GF-D8 (cell line): ENCODE measurements at regions not wholly inside any gene's neighbourhood (a gene's known extent, or its start where the extent isn't known, plus 50 kb on each side); places are given as distances from the start of the nearest gene placed in this dataset.

Experiments
- DNase-seq: peaks from one replicate; lab custom pipeline; 2025; lab: John Stamatoyannopoulos, UW

DNA sequence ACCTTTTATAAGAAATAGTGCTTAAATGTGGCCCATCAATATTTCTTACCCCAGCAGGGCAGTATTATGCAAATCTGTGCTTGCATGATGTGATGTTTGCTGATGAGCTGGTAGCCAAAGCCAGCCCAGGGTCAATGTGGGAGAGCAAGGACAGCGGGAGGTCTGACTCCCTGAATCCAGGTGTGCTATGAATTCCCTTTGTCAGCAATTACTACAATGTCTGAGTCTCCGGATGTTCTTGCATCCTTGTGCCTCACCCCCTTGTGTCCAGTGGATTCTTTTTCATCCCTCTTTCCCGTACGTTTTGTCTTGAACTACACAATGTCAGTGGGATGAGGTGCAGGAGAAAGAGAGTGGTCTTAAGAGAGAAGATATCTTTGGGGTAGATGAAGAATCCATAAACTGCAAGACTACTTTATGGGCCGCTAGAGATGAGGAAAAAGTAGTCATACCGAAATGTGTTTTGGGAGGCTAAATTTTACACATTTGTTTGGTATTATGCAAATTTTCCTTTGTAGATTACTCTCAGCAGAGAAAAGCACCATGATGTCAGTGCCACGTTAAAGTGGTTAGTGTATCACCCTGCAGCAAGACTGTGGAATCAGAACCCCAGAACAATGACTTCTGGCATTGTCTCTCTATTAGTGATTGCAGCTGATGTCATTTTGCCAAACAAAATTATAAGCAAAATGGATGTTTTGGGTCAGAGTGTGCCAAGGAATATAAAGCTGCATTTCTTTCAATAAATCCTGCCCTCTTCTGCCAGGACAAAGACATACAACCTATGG, 53.5 kb upstream of the TSHZ3 start:
- no peak for DNase-seq

- DNase-seq: no peak
Observed at GRCh38 chr19:31406106-31406505, 56.9 kb upstream of the TSHZ3 start.

DNA sequence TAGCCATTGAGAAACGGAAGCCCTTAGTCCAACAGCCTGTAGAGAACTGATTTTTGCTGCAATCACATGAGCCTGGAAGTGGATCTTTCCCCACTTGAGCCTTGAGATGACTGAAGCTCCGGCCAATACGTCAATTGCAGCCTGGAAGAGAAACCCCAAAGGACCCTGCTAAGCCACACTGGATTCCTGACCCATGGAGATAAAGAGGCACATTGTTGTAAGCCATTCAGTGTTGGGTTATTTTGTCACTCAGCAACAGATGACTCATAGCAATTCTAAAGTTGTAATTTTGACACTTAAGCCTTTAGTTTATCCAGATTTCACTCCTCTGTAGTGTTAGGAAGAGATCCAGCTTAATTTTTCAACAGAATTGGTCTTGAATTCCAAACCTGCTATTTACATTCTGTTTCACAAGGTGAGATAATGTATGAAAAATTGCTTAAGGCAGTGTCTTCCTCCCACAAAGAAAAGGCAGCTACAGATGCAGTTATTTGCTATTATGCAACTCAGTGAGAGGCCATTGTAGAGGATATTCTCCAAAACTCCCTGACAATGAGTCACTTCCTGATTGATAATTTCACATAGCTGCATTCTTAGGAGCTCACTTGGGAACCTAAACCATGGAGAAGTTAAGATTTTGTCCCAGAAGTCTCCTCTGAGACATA, 59.4 kb upstream of the TSHZ3 start:
- DNase-seq: no peak

DNA sequence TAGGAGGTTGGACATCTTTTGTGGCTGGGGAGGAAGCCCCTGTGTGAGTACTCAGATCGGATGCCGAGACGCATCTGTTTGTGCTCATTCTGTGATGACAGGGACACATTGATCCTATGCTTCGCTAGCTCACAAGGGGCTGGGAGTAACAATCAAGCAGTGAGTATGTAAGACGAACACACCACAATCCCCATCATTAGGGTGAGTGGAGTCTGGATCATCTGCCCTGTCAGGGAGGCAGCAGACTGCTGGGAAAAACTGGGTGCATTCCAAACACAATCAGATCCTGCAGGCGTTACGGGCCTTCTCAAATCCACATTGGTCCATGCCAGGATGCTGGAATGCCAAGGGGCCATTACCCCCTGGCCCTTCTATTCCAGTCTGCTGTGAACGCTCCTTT, 64.1 kb upstream of the TSHZ3 start:
- DNase-seq: no peak

DNA sequence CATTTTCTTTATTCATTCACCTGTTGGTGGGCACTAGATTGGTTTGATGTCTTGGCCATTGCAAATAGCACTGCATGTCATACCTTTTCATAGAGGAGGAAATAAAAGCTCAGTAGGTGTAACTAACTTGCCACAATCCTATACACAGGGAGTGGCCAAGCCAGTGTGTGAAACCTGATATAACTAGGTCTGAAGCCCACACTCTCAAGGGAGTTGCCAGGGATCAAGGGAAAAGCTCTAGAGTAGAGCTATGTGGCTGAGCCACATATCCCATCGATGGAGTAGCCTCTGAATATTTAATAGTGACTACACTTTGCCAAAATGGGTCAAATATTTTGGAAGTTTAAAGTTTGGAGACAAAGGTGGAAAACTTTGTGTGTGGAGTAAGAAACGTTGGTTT, 66.1 kb upstream of the TSHZ3 start:
- no peak for DNase-seq

- no peak for DNase-seq
Observed at GRCh38 chr19:31416548-31416947, 67.3 kb upstream of the TSHZ3 start.

GRCh38 chr19:31418055-31418454, 68.8 kb upstream of the TSHZ3 start:
- DNase-seq: no peak

GRCh38 chr19:31418692-31419430, 69.6 kb upstream of the TSHZ3 start:
- DNase-seq: no peak

DNA sequence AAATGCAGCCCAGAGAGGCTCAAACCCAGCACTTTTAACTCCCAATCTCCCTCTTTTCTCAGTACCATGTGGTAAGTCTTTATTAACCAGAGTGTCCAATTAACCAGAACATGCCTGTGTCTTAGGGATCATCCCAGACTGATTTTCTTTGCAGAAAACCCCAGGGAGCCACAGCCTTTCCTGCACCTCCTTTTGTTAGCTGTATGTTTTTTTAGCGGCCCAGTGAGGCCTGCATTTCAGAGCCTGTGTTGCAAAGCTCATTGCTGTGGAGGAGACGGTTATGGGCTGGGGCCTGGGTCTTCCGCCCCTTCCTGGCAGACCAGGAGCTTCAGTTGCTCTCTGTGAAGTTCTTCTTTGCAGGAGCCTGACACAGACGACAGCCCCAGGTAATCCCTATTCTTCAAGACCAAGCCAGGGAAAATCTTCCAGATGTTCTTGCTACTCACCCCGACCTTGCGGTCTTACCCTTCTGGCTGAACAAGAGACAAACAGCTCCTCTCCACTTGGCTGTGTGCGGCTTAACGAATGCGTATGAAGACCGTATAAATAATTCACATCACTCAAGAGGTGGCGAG, 70.7 kb upstream of the TSHZ3 start:
- no peak for DNase-seq

DNA sequence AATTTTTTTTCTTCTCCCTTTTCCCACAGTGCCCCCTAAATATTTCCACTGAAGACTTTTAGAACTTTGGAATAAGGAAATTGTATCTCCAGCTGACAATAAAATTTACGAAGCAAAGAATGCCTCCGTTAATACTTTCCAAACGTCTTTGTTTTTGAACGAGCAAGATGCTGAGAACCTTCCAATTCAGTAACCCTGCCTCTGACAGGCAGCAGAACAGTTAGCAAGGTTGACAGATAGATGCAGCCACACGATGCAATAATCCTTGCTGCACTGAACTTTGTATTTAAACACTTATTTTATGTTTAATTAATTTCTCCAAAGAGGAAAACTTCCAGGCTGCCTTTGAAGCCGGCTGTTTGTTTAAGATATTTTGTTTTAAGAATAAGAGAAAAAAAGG, 71.8 kb upstream of the TSHZ3 start:
- no peak for DNase-seq

DNA sequence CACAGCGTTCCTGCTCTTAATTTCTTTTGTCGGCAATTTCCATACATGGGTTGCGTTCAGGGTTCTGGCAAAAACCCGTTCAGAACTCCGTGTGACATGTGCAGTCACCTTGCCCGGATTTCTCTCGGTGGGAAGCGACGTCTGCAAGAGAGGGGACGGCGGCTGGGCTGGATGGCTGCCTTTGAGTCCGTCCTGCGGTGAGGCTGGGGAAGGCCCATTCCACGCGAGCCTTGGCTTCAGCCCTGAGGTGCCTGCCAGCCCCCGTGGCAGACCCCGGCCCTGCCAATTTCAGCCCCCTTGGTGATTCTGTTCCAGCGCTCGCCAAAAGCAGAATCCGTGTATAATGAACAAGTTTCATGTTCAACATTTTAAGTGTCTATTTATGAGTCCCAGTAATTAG, 72.6 kb upstream of the TSHZ3 start:
- no peak for DNase-seq

GRCh38 chr19:31423896-31424295, 74.7 kb upstream of the TSHZ3 start:
- no peak for DNase-seq

- no peak for DNase-seq
Observed at GRCh38 chr19:31424861-31425620, 75.8 kb upstream of the TSHZ3 start.

- no peak for DNase-seq
Observed at GRCh38 chr19:31427857-31428256, 78.6 kb upstream of the TSHZ3 start.

- DNase-seq: no peak
Observed at GRCh38 chr19:31430381-31430780, 81.1 kb upstream of the TSHZ3 start.

GRCh38 chr19:31432201-31432810, 83.1 kb upstream of the TSHZ3 start:
- no peak for DNase-seq

DNA sequence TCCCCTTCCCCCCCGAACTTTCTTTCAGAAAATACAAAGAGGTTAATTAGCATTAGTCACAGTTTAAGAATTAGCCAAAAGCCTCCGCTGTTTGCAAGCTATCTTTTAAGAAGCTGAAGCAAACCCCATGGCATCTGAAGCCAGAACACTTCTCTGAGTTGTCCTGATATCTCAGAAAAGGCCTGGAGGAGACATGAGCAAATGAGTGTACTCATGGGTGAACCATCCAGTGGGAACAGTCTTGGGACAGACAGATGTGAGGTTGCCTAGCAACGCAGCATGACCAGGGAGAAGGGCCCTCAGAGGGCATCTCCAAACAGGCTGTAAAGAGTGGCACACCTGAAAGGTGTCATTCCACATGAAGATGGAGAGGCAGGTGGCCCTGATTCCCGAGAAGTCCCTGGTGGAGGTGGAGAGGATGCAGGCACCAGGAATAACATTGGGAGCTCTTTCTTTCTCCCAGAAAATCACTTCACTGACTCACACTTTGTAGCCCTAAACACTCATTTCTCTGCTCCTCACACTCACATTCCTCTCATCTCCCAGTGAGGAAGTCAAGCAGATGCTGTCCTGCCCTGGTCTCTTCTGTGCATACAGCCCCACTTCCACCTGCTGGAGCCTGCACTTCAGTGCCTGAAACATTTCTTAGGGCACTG, 87.0 kb upstream of the TSHZ3 start:
- DNase-seq: no peak

DNA sequence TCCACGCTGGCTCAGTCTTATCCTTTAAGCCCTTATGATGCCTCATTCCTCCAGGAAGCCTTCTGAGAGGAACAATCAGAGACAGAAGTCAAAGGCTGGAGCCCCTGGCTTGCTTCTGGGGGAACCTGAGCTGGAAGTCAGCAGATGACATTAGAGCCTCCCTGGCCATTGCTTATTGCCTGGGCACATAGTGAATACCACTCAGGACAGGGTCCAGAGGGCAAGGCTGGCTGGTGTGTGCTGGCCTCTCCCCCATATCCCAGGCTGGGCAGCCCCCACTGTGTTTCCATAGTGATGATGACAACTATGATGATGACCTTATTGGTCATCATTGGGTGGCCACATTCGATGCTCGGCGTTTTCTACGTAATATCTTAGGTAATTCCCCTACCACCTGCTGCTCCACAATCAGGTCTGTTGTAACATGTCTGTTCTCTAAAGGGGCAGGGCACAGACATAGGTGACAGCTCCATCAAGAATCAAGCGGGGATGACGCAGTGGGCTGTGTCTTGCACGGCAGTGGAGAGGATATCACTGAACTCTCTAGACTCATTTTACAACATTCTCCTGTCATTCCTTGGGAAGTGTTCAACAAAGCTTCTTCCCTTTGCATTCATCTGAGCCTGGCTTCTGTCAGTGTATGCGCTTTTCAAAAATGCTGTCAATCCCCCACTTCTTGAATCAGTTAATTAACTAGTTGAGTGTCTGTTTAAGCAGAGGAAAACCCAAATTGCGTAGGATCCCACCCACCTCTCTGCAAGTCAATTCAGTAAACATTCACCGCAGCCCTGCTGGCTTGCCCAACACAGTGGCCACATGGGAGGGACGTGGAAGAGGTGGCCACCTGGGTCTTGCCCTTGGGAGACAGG, 89.4 kb upstream of the TSHZ3 start:
- no peak for DNase-seq

GRCh38 chr19:31439270-31439573, 90.0 kb upstream of the TSHZ3 start:
- DNase-seq: no peak

GRCh38 chr19:31444931-31445330, 95.7 kb upstream of the TSHZ3 start:
- DNase-seq: no peak
